ENCODE measurements at regions not wholly inside any gene's neighbourhood (a gene's known extent, or its start where the extent isn't known, plus 50 kb on each side); places are given as distances from the start of the nearest gene placed in this dataset.

GRCh38 chr6:44062771-44063560, 64.3 kb downstream of the MRPL14 start (continued):
- TF ChIP-seq ZNF592 (IDR thresholded peaks at IDR 0.05) (peak; percentile 99), ELK1 (CRISPR knock-in tag; IDR thresholded peaks at IDR 0.05) (no peak), REST (IDR thresholded peaks at IDR 0.05; ENCODE audit: borderline replicate concordance) (peak; percentile 85), REST (CRISPR knock-in tag; IDR thresholded peaks at IDR 0.05; ENCODE audit: low read depth) (peak; percentile 80), HDGF (IDR thresholded peaks at IDR 0.05) (peak; percentile 75), SREBF1 (IDR thresholded peaks at IDR 0.05; ENCODE audit: borderline replicate concordance, low read depth, low read length) (no peak), CREB3L1 (IDR thresholded peaks at IDR 0.05; ENCODE audit: borderline replicate concordance, low read depth) (no peak), ARHGAP35 (IDR thresholded peaks at IDR 0.05; ENCODE audit: partially characterized antibody) (no peak), TEAD4 (IDR thresholded peaks at IDR 0.05; ENCODE audit: low read length) (no peak), TEAD4 (CRISPR knock-in tag; IDR thresholded peaks at IDR 0.05; ENCODE audit: borderline replicate concordance) (no peak), ZNF311 (CRISPR knock-in tag; IDR thresholded peaks at IDR 0.05) (no peak), KDM2B (CRISPR knock-in tag; IDR thresholded peaks at IDR 0.05) (no peak), ZNF695 (CRISPR knock-in tag; IDR thresholded peaks at IDR 0.05) (no peak)

Measured in K562 (cell line).